HG03108 (cell line): ENCODE measurements at regions not wholly inside any gene's neighbourhood (a gene's known extent, or its start where the extent isn't known, plus 50 kb on each side); places are given as distances from the start of the nearest gene placed in this dataset.
"Not testable (repeated sequence)": the region's sequence is repeated elsewhere in the genome, so short reads cannot be mapped to it uniquely, and the experiment has no call there.

ENCODE experiments used
- ATAC-seq: cut with Tn5 transposase; IDR thresholded peaks from one replicate; pipeline ENCODE4 v1.9.1; 2021; ENCODE audit warnings: moderate library complexity; ENCODE audit not compliant: unreplicated experiment

DNA sequence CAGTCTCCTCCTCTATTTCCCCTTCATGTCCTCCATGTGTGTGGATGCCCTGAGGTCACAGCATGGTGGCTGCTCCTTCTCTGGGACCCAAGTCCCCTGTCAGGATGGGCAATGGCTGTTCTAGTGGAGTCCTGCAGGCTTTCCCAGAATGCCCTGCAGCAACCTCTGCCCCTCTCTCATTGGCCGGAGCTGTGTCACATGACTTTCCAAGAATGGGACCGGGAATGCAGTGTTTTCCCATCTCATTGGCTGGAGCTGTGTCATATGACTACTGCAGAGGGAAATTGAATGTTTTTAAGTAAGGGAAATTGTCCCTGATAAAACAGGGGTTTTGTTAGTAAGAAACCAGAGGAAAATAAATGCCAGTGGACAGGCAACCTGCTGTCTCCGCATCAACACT, 365.9 kb downstream of the PTPRU start:
- ATAC-seq = no peak

DNA sequence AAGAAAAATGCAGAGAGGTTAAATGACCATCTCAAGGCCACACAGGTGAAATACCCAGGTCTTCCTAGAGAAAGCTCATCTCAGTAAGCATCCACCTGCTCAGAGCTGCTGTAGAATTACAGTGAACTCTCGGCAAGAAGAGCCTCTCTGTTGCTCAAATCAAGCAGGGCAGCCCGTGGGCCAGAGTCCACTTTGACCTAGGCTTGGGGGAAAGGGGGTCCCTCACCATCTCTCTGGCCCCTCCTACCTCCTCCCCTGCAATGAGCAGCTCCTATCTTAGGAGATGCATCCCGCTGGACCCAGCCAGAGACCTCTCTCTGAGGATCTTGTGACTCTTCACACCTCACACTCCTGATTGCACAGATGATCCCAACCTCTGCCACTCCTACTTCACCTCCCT, 364.7 kb downstream of the PTPRU start:
- no peak for ATAC-seq

DNA sequence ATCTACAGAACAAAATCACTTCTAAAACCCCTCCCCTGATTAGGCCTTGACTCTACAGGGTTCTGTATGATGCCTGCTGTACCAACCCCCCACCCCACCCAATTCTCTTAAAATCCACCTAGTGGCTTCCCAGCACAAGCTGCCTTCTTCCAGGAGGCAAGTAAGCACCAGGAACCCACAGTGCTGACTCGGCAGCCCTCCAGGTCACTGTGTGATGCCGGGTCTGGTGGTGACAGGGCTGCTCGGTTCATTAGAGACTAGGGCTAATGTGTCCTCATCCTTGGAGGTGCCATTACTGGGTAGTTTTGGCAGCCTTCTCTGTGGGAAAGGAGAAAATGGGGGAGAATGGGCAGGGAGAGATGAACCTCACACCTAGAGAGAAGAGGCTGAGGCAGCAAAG, 363.5 kb downstream of the PTPRU start:
- no peak for ATAC-seq

DNA sequence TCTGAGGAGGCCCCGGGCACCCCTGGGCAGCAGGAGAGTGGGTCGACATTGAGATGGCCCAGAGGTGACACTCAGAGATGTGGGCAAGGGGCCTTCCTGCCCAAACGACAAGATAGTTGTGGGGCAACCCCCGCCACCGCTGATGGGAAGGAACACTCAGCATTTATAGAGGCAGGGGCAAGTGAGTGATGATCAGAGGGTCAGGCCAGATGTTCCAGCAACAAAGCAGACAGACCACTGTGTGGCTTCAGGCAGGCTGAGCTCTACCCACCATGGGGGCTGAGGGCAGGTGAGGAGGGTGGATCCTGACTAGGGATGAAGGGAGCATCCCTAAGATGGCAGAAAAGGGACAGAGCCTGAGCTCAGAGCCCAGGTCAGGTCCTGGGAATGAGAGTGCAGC, 362.7 kb downstream of the PTPRU start:
- no peak for ATAC-seq

DNA sequence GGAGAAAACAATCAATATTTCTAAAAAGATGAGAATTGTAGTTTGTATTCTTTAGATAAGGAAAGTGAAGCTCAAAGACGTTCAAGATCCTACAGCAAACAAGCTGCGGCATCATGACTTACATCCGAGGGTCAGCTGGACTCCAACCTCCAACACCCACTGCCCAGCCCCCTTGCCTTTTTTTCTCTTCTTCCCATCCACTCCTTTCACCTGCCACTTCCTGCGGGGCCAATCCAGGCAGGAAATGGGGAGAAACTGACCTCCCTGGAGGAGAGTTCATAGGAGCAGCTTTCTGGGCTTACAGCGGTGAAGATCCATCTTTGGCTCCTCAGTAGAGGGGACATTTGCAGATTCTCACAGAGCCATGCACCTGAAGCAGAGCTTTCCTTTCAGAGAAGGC, 361.5 kb downstream of the PTPRU start:
- no peak for ATAC-seq

DNA sequence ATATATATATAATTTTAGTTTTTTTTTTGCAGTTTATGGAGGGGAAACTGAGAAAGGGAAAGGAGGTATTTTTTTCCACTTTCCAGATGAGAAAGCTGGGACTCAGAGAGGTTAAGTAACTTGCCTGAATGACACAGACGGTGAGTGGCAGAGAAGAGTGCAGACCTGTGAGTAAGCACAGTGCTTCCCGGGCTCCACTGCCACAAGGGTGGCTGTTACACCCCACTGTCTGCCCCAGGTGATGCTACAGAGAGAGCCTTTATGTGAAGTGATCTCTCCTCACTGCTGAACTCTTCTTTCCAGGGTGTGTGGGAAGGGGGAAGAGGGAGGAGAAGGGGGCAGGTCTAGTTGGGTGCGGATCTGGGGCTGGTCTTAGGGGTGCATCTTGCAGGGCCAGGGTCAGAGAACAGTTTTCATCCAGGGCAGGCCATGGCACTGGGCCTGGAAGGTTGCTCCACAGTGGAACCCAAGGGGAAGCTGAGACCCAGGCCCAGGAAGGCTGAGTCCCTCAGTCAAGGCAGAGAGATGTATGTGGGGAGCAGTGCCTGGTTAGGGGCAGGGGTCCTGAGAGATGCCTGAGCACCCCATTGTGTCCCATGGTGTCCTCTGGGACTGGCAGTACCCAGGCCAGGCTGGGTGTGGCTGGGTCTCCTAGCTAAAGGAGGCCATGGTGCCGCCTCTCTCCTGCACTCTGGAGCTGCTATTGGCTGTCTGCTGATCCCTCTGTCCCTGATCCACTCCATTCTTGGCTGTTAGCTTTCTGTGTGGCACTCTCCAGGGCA, 357.5 kb downstream of the PTPRU start:
- ATAC-seq = no peak

DNA sequence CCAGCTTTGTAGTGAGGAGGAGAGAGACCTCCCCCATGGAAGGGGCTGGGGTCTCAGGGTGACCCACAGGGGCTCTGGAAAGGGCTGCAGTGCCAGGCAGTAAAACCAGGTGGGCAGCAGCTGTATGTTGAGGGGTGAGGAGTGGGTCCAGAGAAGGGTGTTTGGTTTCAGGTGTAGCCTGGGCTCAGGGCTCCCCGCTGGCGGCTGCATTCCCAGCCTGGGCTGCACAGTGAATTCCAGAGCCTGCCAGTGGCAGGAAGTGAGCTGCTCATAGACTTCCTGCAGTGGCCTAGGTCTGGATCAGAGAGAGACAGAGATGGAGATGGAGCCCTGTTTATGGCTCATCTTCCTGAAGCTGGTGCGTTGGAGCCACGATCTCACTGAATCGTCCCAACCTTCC, 356.4 kb downstream of the PTPRU start:
- no peak for ATAC-seq

DNA sequence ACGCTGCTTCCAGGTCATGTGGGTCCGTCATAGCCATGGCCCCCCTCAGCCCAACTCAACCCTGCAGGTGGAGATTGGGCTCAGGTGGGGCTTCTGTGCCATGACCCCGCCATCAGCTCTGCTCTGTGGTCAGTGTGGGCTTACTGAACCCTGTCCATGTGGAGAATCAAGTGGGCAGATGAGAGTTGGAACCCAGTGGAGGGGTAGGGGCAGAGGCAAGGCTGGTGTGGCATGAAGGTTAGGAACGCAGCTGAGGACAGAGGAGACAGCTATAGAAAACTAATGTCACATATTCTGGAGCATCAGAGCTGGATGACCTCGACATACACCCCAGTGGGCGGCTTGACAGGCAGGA, 355.9 kb downstream of the PTPRU start:
- ATAC-seq = no peak

DNA sequence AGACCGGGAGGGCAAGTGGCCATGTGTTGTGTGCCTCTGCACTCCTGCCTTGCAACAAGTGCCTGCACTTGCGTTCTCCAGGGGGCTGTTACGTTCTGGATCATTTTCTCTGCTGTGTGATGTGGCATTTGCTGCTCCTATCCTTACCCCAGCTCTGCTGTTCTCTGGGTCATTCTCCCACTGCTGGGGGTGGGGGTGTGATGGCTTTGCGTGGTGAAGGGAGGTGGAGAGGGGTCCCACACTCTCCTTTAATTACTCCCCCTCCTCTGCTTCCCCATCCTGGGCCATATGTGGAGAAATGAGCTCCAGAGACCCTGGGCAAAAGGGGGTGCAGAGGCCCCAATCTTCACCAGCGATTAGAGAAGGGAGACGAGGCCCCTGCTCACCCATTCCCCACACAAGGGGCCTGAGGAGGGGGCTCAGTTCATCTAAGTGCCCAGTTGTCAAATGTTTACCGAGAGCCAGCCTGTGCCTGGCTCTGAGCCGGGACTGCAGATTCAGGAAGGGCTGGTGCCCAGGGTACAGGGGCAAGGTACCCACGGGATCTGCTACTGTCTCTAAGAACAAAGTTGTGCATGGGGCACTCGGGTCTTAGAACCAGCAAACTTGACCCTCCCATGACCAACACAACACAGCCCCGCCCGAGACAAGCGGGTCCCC, 355.4 kb downstream of the PTPRU start:
- no peak for ATAC-seq

DNA sequence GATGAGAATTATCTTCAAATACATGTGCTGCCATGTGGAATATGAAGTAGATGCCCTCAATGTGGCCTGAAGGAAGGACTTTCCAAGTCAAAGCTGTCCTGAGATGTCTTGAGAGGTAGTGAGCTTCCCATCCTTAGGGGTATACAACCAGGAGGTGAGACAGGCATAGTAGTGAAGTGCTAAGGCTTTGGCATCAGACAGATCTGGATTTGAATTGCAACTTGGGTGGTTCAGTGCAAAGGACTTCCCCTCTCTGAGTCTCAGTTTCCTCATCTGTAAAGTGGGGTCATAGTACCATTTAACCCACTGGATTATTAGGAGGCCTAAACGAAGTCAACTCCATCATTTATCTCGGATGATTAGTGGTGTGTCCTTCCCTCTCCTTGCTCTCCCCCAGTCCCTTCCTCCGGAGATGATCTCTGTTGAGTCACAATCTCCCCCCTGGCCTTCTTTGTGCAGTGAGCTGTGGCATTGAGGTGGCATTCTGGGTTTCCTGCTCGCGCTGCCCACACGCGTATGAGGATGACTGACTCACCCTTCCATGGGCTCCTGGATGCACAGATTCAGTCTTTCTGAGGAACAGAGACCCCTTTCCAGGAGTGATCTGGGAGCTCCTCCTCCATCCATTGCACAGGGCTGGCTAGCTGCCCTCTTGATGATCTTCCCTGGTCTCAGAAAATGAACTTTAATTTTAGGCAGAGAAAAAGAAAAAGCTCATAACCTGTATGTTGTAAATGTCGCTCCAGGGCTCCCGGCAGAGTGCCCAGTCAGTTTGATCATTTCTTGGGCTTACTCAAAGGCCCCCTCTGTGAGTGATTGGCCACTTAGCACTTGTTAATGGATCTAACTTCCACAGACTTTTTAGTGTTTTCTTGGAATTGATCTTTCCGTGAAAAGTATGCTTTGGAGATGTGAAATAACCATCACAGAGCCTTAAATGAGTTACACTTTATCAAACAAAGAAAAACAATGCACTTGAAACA, 354.6 kb downstream of the PTPRU start:
- no peak for ATAC-seq

DNA sequence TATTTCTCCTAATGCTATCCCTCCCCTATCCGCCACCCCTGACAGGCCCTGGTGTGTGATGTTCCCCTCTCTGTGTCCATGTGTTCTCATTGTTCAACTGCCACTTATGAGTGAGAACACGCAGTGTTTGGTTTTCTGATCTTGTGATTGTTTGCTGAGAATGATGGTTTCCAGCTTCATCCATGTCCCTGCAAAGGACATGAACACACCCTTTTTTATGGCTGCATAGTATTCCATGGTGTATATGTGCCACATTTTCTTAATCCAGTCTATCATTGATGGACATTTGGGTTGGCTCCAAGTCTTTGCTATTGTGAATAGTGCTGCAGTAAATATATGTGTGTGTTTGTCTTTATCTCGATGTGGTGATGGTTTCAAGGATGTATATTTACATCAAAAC, 353.4 kb downstream of the PTPRU start:
- not testable (repeated sequence) for ATAC-seq

DNA sequence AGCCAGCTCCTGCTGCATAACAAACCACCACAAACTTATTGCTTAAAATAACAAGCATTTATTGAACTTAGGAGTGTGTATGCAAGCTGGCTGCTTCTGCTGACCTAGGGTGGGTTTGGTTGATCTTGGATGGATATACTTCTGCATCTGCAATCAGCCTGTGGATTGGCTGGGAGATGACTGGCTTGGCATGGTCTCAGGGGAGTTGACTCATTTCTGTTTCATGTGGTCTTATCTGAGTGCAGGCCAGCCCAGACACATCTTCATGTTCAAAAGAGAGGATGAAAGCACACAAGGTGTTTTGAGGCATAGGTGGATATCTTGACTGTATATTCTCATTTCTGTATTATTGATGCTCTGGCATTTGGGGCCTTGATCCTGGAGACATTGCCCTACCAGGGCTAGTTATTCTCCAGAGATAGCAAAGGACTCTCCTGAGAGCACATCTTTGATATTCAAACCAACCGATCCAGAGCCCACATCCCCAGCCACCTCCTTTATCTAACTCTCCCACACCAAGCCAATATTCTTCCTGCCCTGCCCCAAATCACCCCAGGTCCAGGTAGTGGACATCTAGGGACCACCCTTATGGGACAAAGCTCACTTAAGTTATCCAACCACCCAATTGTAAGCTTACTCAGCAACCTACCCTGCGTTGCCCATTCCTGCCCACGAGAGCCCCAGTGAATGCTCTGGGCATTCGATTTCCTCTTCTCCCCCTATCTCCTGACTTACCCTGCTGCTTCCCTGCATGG, 350.8 kb downstream of the PTPRU start:
- ATAC-seq = no peak

DNA sequence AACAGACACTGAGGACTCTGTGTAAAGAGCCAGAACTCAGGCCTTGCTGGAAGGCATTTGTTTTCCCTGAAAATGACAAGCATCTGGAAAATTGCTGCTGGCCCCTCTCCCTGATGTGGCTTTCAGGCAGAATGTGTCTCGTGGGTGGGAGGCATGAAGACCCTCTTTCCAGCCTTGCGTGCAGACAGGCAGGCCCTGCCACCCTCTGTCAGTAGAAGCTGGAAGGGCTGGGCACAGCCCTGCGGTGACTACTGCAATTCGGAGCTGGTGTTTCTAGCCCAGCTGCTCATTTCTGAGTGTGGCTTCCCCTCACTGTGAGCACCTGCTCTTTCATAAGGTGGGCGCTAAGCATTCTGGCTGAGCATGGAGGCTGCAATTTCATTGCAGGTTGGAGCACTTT, 349.9 kb downstream of the PTPRU start:
- no peak for ATAC-seq

DNA sequence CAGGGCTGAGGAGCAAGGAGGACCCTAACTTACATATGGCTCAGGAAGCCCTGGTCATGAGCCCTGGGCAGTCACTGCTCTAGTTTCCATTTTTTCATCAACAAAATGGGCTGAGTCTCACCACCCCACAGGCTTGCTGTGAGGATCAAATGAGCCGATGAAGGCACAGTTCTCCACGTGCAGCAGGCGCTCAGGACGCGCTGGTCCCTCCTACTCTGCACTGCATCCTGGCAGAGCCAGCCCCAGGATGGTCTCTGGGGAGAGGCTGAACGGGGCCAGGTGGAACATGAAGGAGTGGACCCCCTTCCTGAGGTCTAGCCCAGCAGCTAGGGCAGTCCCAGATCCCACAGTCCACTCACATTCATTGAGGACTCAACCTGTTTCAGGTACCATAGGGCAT, 349.3 kb downstream of the PTPRU start:
- no peak for ATAC-seq

DNA sequence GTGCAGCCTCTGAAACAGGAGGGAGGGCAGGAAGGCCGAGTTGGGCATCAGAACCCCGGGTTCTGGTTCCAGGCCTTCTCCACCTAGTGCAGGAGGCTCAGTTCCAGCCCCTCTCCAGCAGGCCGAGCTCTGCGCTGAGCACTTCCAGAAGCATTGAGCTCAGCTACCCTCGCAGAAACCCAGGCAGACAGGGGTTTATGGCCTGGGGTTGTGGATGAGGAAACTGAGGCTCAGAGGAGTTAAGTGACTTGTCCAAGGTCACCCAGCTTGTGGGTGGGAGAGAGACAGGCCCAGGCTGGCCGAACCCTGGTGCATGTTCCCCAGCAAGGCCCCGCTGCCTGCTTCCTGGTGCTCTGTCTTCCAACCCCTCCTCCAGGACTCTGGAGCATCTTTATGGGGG, 348.9 kb downstream of the PTPRU start:
- no peak for ATAC-seq

DNA sequence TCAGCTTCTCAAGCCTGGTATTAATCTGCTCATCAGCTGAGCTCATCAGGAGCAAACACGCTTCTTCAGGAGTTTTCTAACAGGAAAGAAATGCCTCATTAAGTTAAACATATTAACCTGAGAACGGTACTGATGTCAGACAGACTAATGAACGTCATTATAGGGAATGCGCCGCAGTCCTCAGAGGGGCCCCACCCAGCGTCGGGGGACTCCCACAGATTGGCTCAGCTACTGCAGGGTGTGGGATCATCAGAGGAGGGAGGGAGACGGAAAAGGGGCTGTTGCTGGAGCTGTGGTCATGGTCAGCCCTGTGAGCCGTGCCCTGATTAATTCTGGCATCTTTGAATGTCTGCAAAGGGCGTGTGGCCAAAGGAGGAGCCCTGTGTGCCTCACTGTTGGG, 348.5 kb downstream of the PTPRU start:
- no peak for ATAC-seq

DNA sequence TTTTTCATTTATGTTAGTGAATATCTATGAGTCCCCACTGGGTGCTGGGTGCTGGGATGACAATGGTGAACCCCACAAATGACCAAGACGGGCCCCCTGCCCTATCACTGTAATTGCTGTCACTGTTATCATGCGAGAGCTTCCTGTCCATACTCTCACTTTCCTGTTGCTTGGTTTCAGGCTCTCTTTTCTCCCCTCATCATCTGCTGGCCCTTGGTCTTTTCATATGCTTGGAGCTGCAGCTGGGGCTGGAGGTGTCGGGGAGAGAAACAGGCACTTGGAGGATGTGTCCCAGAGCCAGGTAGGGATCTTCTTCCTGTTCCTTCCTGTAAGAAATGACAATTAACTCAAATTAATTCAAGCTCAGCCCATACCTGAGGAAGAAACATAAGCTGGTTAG, 348.0 kb downstream of the PTPRU start:
- ATAC-seq = no peak

DNA sequence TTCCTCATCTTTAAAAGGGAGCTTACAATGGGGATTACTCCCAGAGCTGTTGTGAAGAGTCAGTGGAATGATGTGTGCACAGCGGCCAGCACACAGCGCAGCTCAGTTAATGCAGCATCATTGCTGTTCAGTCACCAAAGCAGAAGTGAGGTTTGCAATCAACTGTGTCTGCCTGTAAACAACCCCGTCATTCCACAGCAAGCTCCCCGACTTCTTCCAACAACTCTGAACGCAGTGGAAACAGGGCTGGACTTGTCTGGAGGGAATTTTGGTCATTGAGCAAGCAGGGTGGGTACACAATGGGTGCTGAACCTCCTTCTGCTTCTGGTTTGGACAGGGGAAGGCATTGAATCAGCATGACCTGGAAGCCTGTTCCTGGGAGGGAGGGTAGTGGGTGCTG, 347.4 kb downstream of the PTPRU start:
- no peak for ATAC-seq

DNA sequence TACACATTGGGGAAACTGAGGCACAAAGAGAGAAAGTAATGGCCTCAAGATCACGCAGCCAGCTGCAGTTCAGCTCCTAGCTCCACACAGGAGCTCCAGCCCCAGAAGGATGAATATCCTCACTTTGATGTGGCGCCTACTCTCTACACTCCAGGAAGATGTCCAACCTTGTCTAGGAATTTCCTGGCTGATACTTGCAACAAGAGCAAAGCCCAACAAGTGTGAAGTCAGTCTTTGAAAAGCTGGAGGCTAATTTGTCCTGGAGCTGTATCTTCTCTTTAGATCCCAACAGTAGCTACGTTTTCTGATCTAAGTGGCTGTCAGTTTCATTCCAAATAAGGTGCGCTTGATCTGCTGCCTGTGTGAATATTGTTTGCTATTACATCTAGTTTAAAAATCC, 344.9 kb downstream of the PTPRU start:
- ATAC-seq = no peak

DNA sequence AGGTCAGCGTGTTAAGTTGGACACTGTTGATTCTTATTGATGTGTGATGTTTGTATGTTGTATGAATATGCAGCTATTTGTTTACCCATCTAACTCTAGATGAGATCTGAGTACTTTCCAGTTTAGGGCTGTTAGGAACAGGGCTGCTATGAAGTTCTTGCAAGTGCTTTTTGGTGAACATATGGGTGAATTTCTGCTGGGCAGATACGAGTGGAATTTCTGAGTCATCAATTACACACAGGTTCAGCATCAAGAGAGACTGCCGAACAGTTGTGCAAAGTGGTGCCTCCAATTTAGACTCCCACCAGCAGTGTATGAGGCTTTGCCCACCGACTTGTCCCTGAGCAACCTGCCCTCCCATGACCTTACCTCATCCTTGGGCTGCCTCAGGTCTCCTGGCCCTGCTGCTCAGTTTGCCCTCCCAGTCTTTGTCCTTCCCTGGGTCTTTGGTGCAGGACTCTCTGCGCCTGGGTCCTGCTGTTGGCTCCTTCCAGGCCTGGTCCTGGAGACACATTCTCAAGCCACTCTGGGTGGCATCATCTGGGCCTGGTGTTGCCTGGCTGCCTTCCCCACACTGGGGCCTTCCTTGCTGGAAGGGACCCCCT, 343.6 kb downstream of the PTPRU start:
- ATAC-seq = no peak

DNA sequence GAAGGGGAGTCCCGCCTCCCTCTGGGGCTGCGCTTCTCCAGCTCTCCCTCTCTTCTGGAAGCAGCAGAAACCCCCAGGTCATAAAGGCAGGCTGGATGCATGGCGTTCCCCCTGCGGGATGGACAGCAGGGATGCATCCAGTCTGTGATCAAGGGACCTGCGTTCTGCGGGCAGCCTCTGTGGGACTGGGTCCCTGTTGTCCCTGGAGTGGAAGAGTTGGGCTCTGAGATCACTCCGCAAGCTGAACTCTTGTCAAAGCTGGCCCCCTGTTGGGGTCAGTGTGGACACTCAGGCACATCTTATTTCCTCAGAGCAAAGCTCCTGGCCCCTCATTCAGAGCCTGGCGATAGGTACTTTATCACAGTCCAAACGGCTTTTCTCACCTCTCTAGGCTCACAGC, 341.2 kb downstream of the PTPRU start:
- ATAC-seq = no peak
